ENCODE measurements at regions not wholly inside any gene's neighbourhood (a gene's known extent, or its start where the extent isn't known, plus 50 kb on each side); places are given as distances from the start of the nearest gene placed in this dataset.

GRCh38 chr5:18117968-18118367 is 483.7 kb downstream of the TAF11L14 start:
- no peak for DNase-seq

GRCh38 chr5:18119156-18119785 is 485.0 kb downstream of the TAF11L14 start:
- no peak for DNase-seq

- DNase-seq, result no peak
These were observed 507.0 kb downstream of the TAF11L14 start for GRCh38 chr5:18141222-18141621.

GRCh38 chr5:18142831-18143230 is 508.6 kb downstream of the TAF11L14 start:
- no peak for DNase-seq

GRCh38 chr5:18152671-18153070 is 518.4 kb downstream of the TAF11L14 start:
- no peak for DNase-seq

- no peak for DNase-seq
These were observed 523.9 kb downstream of the TAF11L14 start for GRCh38 chr5:18158166-18158565.

GRCh38 chr5:18159331-18159730 is 525.1 kb downstream of the TAF11L14 start:
- DNase-seq, result no peak

GRCh38 chr5:18171684-18172083 is 537.4 kb downstream of the TAF11L14 start:
- DNase-seq, result no peak

GRCh38 chr5:18179579-18179978 is 545.3 kb downstream of the TAF11L14 start:
- DNase-seq, result no peak

- DNase-seq, result no peak
These were observed 547.3 kb downstream of the TAF11L14 start for GRCh38 chr5:18181575-18181974.

- DNase-seq, result no peak
These were observed 561.6 kb downstream of the TAF11L14 start for GRCh38 chr5:18195910-18196309.

- no peak for DNase-seq
These were observed 563.5 kb downstream of the TAF11L14 start for GRCh38 chr5:18197734-18198133.

GRCh38 chr5:18202164-18202563 is 567.9 kb downstream of the TAF11L14 start:
- no peak for DNase-seq

- no peak for DNase-seq
These were observed 569.0 kb downstream of the TAF11L14 start for GRCh38 chr5:18203296-18203695.

- DNase-seq, result no peak
These were observed 579.4 kb downstream of the TAF11L14 start for GRCh38 chr5:18213666-18214065.

- DNase-seq, result no peak
These were observed 581.8 kb downstream of the TAF11L14 start for GRCh38 chr5:18216016-18216415.

GRCh38 chr5:18216729-18217128 is 582.5 kb downstream of the TAF11L14 start:
- no peak for DNase-seq

GRCh38 chr5:18219241-18219640 is 585.0 kb downstream of the TAF11L14 start:
- DNase-seq, result no peak

GRCh38 chr5:18220631-18221030 is 586.4 kb downstream of the TAF11L14 start:
- DNase-seq, result no peak

- DNase-seq, result no peak
These were observed 602.1 kb downstream of the TAF11L14 start for GRCh38 chr5:18236386-18236785.

- DNase-seq, result no peak
These were observed 604.1 kb downstream of the TAF11L14 start for GRCh38 chr5:18238321-18238720.

- no peak for DNase-seq
These were observed 606.7 kb downstream of the TAF11L14 start for GRCh38 chr5:18240971-18241370.

- DNase-seq, result no peak
These were observed 609.6 kb downstream of the TAF11L14 start for GRCh38 chr5:18243846-18244245.

- DNase-seq, result no peak
These were observed 610.0 kb downstream of the TAF11L14 start for GRCh38 chr5:18244309-18244708.

- no peak for DNase-seq
These were observed 618.3 kb downstream of the TAF11L14 start for GRCh38 chr5:18252559-18252958.
